Left ventricle myocardium inferior (tissue), 1 donor: ENCODE measurements at regions not wholly inside any gene's neighbourhood (a gene's known extent, or its start where the extent isn't known, plus 50 kb on each side); places are given as distances from the start of the nearest gene placed in this dataset.
A peak's percentile ranks its signal among the peaks of the same experiment; 100 is the strongest.
"Not testable (repeated sequence)": the region's sequence is repeated elsewhere in the genome, so short reads cannot be mapped to it uniquely, and the experiment has no call there.

Experiments used
- DNase-seq: peaks from one replicate; pipeline ENCODE4 v3.0.0-alpha.2; 2020
- H3K27ac ChIP-seq: fragments of 200-600 bp; replicated peaks from 2 replicates; pipeline ENCODE4 v1.8.0; 2021
- H3K27me3 ChIP-seq: fragments of 200-600 bp; 2 replicates; pipeline ENCODE4 v1.8.0; 2021; ENCODE audit warnings: low read depth
- H3K36me3 ChIP-seq: fragments of 200-600 bp; 2 replicates; pipeline ENCODE4 v1.8.0; 2021
- H3K4me1 ChIP-seq: fragments of 200-600 bp; 2 replicates; pipeline ENCODE4 v1.8.0; 2021
- H3K4me3 ChIP-seq: fragments of 200-600 bp; 2 replicates; pipeline ENCODE4 v1.8.0; 2021; ENCODE audit warnings: mild to moderate bottlenecking, moderate library complexity
- H3K9me3 ChIP-seq: fragments of 200-600 bp; replicated peaks from 2 replicates; pipeline ENCODE4 v1.8.0; 2021
- CTCF ChIP-seq: fragments of 200-600 bp; IDR thresholded peaks from 2 replicates; pipeline ENCODE4 v1.8.0; 2021; ENCODE audit warnings: antibody characterized with exemption, mild to moderate bottlenecking, borderline replicate concordance
- intact Hi-C: fragments of 100-400 bp; cut with micrococcal nuclease; formaldehyde crosslinking; loops from one replicate; pipeline ENCODE4 v1.11.0; 2022
- donor health status: DM: no; HTN: yes; CAD: no; lungs with severe emphysema.

GRCh38 chr9:33708441-33708840 lies 86.9 kb upstream of the PRSS3 start:
- H3K9me3 ChIP-seq = no peaks in the 10 kb centered on the region
- TF ChIP-seq CTCF = no peak
- no peaks in the 10 kb centered on the region for H3K4me1 ChIP-seq
- H3K4me3 ChIP-seq = no peak overlapping the region
- no peak for DNase-seq
- no peaks in the 10 kb centered on the region for H3K36me3 ChIP-seq
- intact Hi-C loops = no loop called here
- H3K27me3 ChIP-seq = peaks cover 24% of the 10 kb centered on the region
- H3K27ac ChIP-seq = no peak overlapping the region

- Histone ChIP-seq H3K36me3 (no peaks in the 10 kb centered on the region), H3K9me3 (no peaks in the 10 kb centered on the region), H3K4me1 (no peaks in the 10 kb centered on the region), H3K4me3 (no peak overlapping the region), H3K27me3 (peaks cover 24% of the 10 kb centered on the region), H3K27ac (no peak overlapping the region)
- no peak for TF ChIP-seq CTCF
- intact Hi-C loops = no loop called here
- DNase-seq = no peak
These were observed 86.1 kb upstream of the PRSS3 start for GRCh38 chr9:33709269-33709668.

- H3K27ac ChIP-seq, H3K4me1 ChIP-seq, DNase-seq, H3K4me3 ChIP-seq, H3K36me3 ChIP-seq, intact Hi-C loops, H3K9me3 ChIP-seq: not testable (repeated sequence)
- H3K27me3 ChIP-seq = peaks cover 34% of the 10 kb centered on the region
These were observed 83.9 kb upstream of the PRSS3 start for GRCh38 chr9:33711418-33711817.

GRCh38 chr9:33714989-33715388 lies 80.4 kb upstream of the PRSS3 start:
- H3K36me3 ChIP-seq = no peaks in the 10 kb centered on the region
- H3K4me1 ChIP-seq = no peaks in the 10 kb centered on the region
- H3K27me3 ChIP-seq = peaks cover 44% of the 10 kb centered on the region
- no peaks in the 10 kb centered on the region for H3K9me3 ChIP-seq
- no peak for DNase-seq
- H3K4me3 ChIP-seq = no peak overlapping the region
- H3K27ac ChIP-seq = no peak overlapping the region
- intact Hi-C loops = no loop called here
- TF ChIP-seq CTCF = no peak

GRCh38 chr9:33718987-33719386 lies 76.4 kb upstream of the PRSS3 start:
- no peaks in the 10 kb centered on the region for H3K9me3 ChIP-seq
- peaks cover 40% of the 10 kb centered on the region for H3K27me3 ChIP-seq
- H3K27ac ChIP-seq = no peak overlapping the region
- no peak overlapping the region for H3K4me3 ChIP-seq
- no peaks in the 10 kb centered on the region for H3K36me3 ChIP-seq
- DNase-seq = peak; percentile 15
- intact Hi-C loops = no loop called here
- no peak for TF ChIP-seq CTCF
- H3K4me1 ChIP-seq = peaks cover 3% of the 10 kb centered on the region

- H3K27ac ChIP-seq = no peak overlapping the region
- H3K27me3 ChIP-seq = peaks cover 39% of the 10 kb centered on the region
- intact Hi-C loops = loop anchor here (5.0 kb wide), 1 partner anchor 97 kb away; no protein-coding TSS in a partner anchor
- H3K9me3 ChIP-seq = no peaks in the 10 kb centered on the region
- peak; percentile 15 for DNase-seq
- H3K36me3 ChIP-seq = no peaks in the 10 kb centered on the region
- peaks cover 3% of the 10 kb centered on the region for H3K4me1 ChIP-seq
- no peak overlapping the region for H3K4me3 ChIP-seq
- TF ChIP-seq CTCF = peak; percentile 56
These were observed 75.6 kb upstream of the PRSS3 start for GRCh38 chr9:33719581-33720374.
